Osteoblast (primary cell): ENCODE measurements at regions not wholly inside any gene's neighbourhood (a gene's known extent, or its start where the extent isn't known, plus 50 kb on each side); places are given as distances from the start of the nearest gene placed in this dataset.
A peak's percentile ranks its signal among the peaks of the same experiment; 100 is the strongest.

Experiments used
- DNase-seq: peaks from one replicate; pipeline ENCODE4 v3.0.0; 2011; ENCODE audit warnings: low spot score, mixed read lengths; ENCODE audit not compliant: insufficient read length; ENCODE audit errors: missing footprints
- H2AFZ ChIP-seq: 2 replicates; pipeline ENCODE4 v1.6.0; 2011; ENCODE audit warnings: mild to moderate bottlenecking, low read length
- H3K27ac ChIP-seq: 2 replicates; pipeline ENCODE4 v1.5.1; 2011; ENCODE audit warnings: mild to moderate bottlenecking, low read depth, low read length, moderate library complexity
- H3K27me3 ChIP-seq: 2 replicates; pipeline ENCODE4 v1.6.0; 2012; ENCODE audit warnings: mild to moderate bottlenecking, control low read depth, inconsistent platforms, low read length, moderate library complexity; ENCODE audit not compliant: insufficient read depth
- H3K36me3 ChIP-seq: 2 replicates; pipeline ENCODE4 v1.5.1; 2011; ENCODE audit warnings: mild to moderate bottlenecking, low read length, control low read depth, moderate library complexity; ENCODE audit not compliant: insufficient read depth
- H3K4me1 ChIP-seq: 2 replicates; pipeline ENCODE4 v1.5.1; 2011; ENCODE audit warnings: mild to moderate bottlenecking, low read length, control low read depth, moderate library complexity; ENCODE audit not compliant: insufficient read depth
- H3K4me2 ChIP-seq: 2 replicates; pipeline ENCODE4 v1.6.0; 2011; ENCODE audit warnings: mild to moderate bottlenecking, low read length; ENCODE audit not compliant: insufficient read depth
- H3K4me3 ChIP-seq: fragments of 200-600 bp; sonication (generic); 3 replicates; pipeline ENCODE4 v1.5.1; 2012; ENCODE audit warnings: mild to moderate bottlenecking, low read length, inconsistent platforms; ENCODE audit not compliant: insufficient read depth
- H3K79me2 ChIP-seq: 2 replicates; pipeline ENCODE4 v1.6.0; 2012; ENCODE audit warnings: mild to moderate bottlenecking, low read length, control low read depth, inconsistent platforms; ENCODE audit not compliant: insufficient read depth
- H3K9me3 ChIP-seq: 2 replicates; pipeline ENCODE4 v1.5.1; 2011; ENCODE audit warnings: low read depth, low read length, control low read depth
- H4K20me1 ChIP-seq: 2 replicates; pipeline ENCODE4 v1.6.0; 2012; ENCODE audit warnings: mild to moderate bottlenecking, low read length, control low read depth; ENCODE audit not compliant: insufficient read depth
- CTCF ChIP-seq: IDR thresholded peaks from 2 replicates; pipeline ENCODE4 v1.5.1; 2011; ENCODE audit warnings: mild to moderate bottlenecking, low read depth, low read length, moderate library complexity; ENCODE audit errors: extremely low read depth

- Histone ChIP-seq H3K4me2 (no peak overlapping the region), H4K20me1 (no peaks in the 10 kb centered on the region), H3K9me3 (peaks cover 2% of the 10 kb centered on the region), H3K79me2 (no peaks in the 10 kb centered on the region), H3K27ac (no peak overlapping the region), H3K27me3 (no peaks in the 10 kb centered on the region), H3K4me1 (no peaks in the 10 kb centered on the region), H3K4me3 (no peak overlapping the region), H3K36me3 (no peaks in the 10 kb centered on the region), H2AFZ (no peak overlapping the region)
- peak; percentile 1 for DNase-seq
- no peak for TF ChIP-seq CTCF
These were observed 381.1 kb upstream of the CDH10 start for GRCh38 chr5:25025831-25026230.

DNA sequence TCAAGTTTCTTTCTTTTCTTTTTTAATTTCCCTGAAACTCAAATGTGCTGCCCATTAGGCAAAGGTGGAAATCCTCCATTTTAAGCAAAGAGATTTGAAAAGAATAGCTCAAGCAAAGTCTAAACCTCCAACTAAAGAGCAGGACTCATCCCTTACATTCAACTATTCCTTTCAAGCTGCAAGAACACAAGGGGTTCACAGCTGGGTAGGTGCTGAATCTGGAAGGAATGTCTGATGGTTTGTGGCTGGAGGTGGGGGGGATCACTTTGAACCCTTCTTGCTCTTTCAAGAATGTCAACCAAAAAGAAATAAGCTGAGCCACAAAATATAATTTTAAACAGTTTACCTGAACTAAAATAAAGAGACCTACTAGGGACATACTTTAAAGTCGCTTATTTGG, 375.7 kb upstream of the CDH10 start:
- Histone ChIP-seq H3K4me1 (no peaks in the 10 kb centered on the region), H3K9me3 (no peaks in the 10 kb centered on the region), H3K27me3 (no peaks in the 10 kb centered on the region), H4K20me1 (no peaks in the 10 kb centered on the region), H3K27ac (no peak overlapping the region), H3K4me3 (no peak overlapping the region), H3K4me2 (no peak overlapping the region), H3K79me2 (no peaks in the 10 kb centered on the region), H3K36me3 (no peaks in the 10 kb centered on the region), H2AFZ (no peak overlapping the region)
- TF ChIP-seq CTCF = no peak
- DNase-seq = no peak

GRCh38 chr5:25009063-25009462, 364.3 kb upstream of the CDH10 start:
- H4K20me1 ChIP-seq = no peaks in the 10 kb centered on the region
- no peak overlapping the region for H3K4me2 ChIP-seq

DNA sequence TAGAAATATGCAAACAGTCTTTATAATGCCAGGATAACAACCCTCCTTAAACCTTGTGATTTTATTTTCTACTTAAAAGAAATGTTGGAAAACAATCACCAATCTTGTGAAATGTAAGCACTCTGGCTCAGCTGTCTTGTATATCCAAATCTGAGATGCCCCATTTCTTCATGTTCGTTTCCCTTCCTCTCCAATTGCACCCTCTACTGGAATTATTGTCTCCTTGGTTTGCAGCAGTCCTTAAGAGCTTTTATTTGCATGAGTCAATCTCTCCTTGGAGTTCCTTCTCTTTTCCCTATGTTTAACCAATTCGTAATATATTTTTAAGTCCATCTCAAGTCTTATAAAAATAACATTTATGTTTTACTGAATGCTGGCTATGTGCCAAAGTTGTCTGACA, 362.0 kb upstream of the CDH10 start:
- no peaks in the 10 kb centered on the region for H3K4me1 ChIP-seq
- H4K20me1 ChIP-seq = no peaks in the 10 kb centered on the region
- H3K9me3 ChIP-seq = no peaks in the 10 kb centered on the region
- TF ChIP-seq CTCF = no peak
- no peaks in the 10 kb centered on the region for H3K79me2 ChIP-seq
- no peaks in the 10 kb centered on the region for H3K27me3 ChIP-seq
- H3K4me2 ChIP-seq = no peak overlapping the region
- no peak for DNase-seq
- no peaks in the 10 kb centered on the region for H3K36me3 ChIP-seq
- H2AFZ ChIP-seq = no peak overlapping the region
- H3K4me3 ChIP-seq = no peak overlapping the region
- H3K27ac ChIP-seq = no peak overlapping the region

More at GRCh38 chr5:25009063-25009462, 364.3 kb upstream of the CDH10 start:
- Histone ChIP-seq H3K4me3 (no peak overlapping the region), H3K4me1 (no peaks in the 10 kb centered on the region), H3K27me3 (no peaks in the 10 kb centered on the region), H3K9me3 (no peaks in the 10 kb centered on the region), H3K36me3 (no peaks in the 10 kb centered on the region), H2AFZ (no peak overlapping the region), H3K79me2 (no peaks in the 10 kb centered on the region), H3K27ac (no peak overlapping the region)
- no peak for TF ChIP-seq CTCF
- no peak for DNase-seq
